22Rv1 (cell line): ENCODE measurements at regions not wholly inside any gene's neighbourhood (a gene's known extent, or its start where the extent isn't known, plus 50 kb on each side); places are given as distances from the start of the nearest gene placed in this dataset.

Experiments used
- H3K27ac ChIP-seq: fragments of 450-650 bp; 2 replicates; pipeline ENCODE4 v1.5.1; 2017
- CTCF ChIP-seq: fragments of 450-650 bp; IDR thresholded peaks from 2 replicates; pipeline ENCODE4 v1.5.1; 2017; ENCODE audit warnings: mild to moderate bottlenecking
- ZFX ChIP-seq: fragments of 450-650 bp; IDR thresholded peaks from 2 replicates; pipeline ENCODE4 v1.6.1; 2017; ENCODE audit warnings: antibody characterized with exemption, borderline replicate concordance

- H3K27ac ChIP-seq: no peak overlapping the region
- no peak for TF ChIP-seq CTCF
- TF ChIP-seq ZFX: no peak
Observed at GRCh38 chr7:131613909-131614308, 57.5 kb upstream of the PODXL start.

- TF ChIP-seq ZFX (no peak), CTCF (no peak)
- no peak overlapping the region for H3K27ac ChIP-seq
Observed at GRCh38 chr7:131610007-131610406, 53.6 kb upstream of the PODXL start.

GRCh38 chr7:131608116-131608500 lies 51.7 kb upstream of the PODXL start:
- no peak for TF ChIP-seq ZFX
- TF ChIP-seq CTCF: no peak
- H3K27ac ChIP-seq: no peak overlapping the region

- H3K27ac ChIP-seq: no peak overlapping the region
- no peak for TF ChIP-seq CTCF
- no peak for TF ChIP-seq ZFX
Observed at GRCh38 chr7:131607291-131608115, 51.1 kb upstream of the PODXL start.

GRCh38 chr7:131606346-131607290 lies 50.2 kb upstream of the PODXL start:
- TF ChIP-seq ZFX (no peak), CTCF (no peak)
- H3K27ac ChIP-seq: no peak overlapping the region
